ENCODE measurements at regions not wholly inside any gene's neighbourhood (a gene's known extent, or its start where the extent isn't known, plus 50 kb on each side); places are given as distances from the start of the nearest gene placed in this dataset.

GRCh38 chr20:57866250-57867106, 156.7 kb upstream of the PMEPA1 start:
- no peak for ATAC-seq
- 35 to 40% (median 39%) methylated on average over 6 of the region's 6 CpGs for WGBS, 3 donors

GRCh38 chr20:57865266-57865665, 155.5 kb upstream of the PMEPA1 start:
- ATAC-seq: no peak
- WGBS, 3 donors: 71 to 79% (median 76%) methylated on average over 2 of the region's 2 CpGs

More at GRCh38 chr20:57866250-57867106, 156.7 kb upstream of the PMEPA1 start:
- no peaks in the 10 kb centered on the region for H3K4me1 ChIP-seq
- no peak overlapping the region for H3K4me3 ChIP-seq
- H3K36me3 ChIP-seq (ENCODE audit: insufficient read depth in 1 of 2, low read depth in 1 of 2): no peaks in the 10 kb centered on the region
- DNase-seq: no peak
- TF ChIP-seq, protein P1, sequence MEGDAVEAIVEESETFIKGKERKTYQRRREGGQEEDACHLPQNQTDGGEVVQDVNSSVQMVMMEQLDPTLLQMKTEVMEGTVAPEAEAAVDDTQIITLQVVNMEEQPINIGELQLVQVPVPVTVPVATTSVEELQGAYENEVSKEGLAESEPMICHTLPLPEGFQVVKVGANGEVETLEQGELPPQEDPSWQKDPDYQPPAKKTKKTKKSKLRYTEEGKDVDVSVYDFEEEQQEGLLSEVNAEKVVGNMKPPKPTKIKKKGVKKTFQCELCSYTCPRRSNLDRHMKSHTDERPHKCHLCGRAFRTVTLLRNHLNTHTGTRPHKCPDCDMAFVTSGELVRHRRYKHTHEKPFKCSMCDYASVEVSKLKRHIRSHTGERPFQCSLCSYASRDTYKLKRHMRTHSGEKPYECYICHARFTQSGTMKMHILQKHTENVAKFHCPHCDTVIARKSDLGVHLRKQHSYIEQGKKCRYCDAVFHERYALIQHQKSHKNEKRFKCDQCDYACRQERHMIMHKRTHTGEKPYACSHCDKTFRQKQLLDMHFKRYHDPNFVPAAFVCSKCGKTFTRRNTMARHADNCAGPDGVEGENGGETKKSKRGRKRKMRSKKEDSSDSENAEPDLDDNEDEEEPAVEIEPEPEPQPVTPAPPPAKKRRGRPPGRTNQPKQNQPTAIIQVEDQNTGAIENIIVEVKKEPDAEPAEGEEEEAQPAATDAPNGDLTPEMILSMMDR (IDR thresholded peaks at IDR 0.05): no peak
- no peaks in the 10 kb centered on the region for H3K9me3 ChIP-seq
- peaks cover 0 to 3% (median 0%) of the 10 kb centered on the region in 3 donors for H3K27me3 ChIP-seq (ENCODE audit: insufficient read depth in 3 of 3, low read length in 2 of 3)
- intact Hi-C loops (cut with DNase I): no loop called here
- H3K27ac ChIP-seq: no peak overlapping the region

GRCh38 chr20:57860576-57860975, 150.8 kb upstream of the PMEPA1 start:
- DNase-seq: no peak
- H3K36me3 ChIP-seq (ENCODE audit: insufficient read depth in 1 of 2, low read depth in 1 of 2): no peaks in the 10 kb centered on the region
- H3K4me1 ChIP-seq: no peaks in the 10 kb centered on the region
- no peaks in the 10 kb centered on the region for H3K27me3 ChIP-seq (ENCODE audit: insufficient read depth in 3 of 3, low read length in 2 of 3)
- no peak for ATAC-seq
- H3K9me3 ChIP-seq: no peaks in the 10 kb centered on the region
- TF ChIP-seq, protein P1 (IDR thresholded peaks at IDR 0.05): no peak
- intact Hi-C loops (cut with DNase I): no loop called here
- no peak overlapping the region for H3K4me3 ChIP-seq
- WGBS, 3 donors: 88 to 94% (median 94%) methylated on average over 6 of the region's 6 CpGs
- no peak overlapping the region for H3K27ac ChIP-seq

More at GRCh38 chr20:57865266-57865665, 155.5 kb upstream of the PMEPA1 start:
- H3K27ac ChIP-seq: no peak overlapping the region
- TF ChIP-seq, protein P1 (IDR thresholded peaks at IDR 0.05): no peak
- DNase-seq: no peak
- no peaks in the 10 kb centered on the region for H3K36me3 ChIP-seq (ENCODE audit: insufficient read depth in 1 of 2, low read depth in 1 of 2)
- no peaks in the 10 kb centered on the region for H3K4me1 ChIP-seq
- intact Hi-C loops (cut with DNase I): no loop called here
- no peak overlapping the region for H3K4me3 ChIP-seq
- H3K27me3 ChIP-seq (ENCODE audit: insufficient read depth in 3 of 3, low read length in 2 of 3): peaks cover 0 to 3% (median 0%) of the 10 kb centered on the region in 3 donors
- no peaks in the 10 kb centered on the region for H3K9me3 ChIP-seq

DNA sequence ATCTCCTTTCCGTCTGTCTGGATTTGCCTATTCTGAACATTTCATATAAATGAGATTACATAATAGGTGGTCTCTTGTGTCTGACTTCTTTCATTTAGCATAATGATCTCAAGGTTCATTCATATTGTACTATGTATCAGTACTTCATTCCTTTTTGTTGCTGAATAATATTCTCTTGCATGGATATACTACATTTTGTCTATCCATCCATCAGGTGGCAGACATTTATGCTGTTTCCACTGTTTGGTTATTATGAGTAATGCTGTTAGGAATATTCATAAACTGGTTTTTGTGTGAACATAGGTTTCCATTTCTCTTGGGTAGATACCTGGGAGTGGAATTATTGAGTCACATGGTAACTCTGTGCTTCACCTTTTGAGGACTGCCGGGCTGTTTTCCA, 148.2 kb upstream of the PMEPA1 start:
- 95 to 99% (median 95%) methylated on average over 2 of the region's 2 CpGs for WGBS, 3 donors
- Histone ChIP-seq H3K27ac (no peak overlapping the region), H3K4me3 (no peak overlapping the region), H3K4me1 (no peaks in the 10 kb centered on the region), H3K9me3 (no peaks in the 10 kb centered on the region), H3K27me3 (ENCODE audit: insufficient read depth in 3 of 3, low read length in 2 of 3) (no peaks in the 10 kb centered on the region), H3K36me3 (ENCODE audit: insufficient read depth in 1 of 2, low read depth in 1 of 2) (no peaks in the 10 kb centered on the region)
- TF ChIP-seq, protein P1 (IDR thresholded peaks at IDR 0.05): no peak
- ATAC-seq (no peak), DNase-seq (no peak)
- intact Hi-C loops (cut with DNase I): no loop called here

Measured in psoas muscle (tissue), 7 donors.